ENCODE measurements at regions not wholly inside any gene's neighbourhood (a gene's known extent, or its start where the extent isn't known, plus 50 kb on each side); places are given as distances from the start of the nearest gene placed in this dataset.

DNA sequence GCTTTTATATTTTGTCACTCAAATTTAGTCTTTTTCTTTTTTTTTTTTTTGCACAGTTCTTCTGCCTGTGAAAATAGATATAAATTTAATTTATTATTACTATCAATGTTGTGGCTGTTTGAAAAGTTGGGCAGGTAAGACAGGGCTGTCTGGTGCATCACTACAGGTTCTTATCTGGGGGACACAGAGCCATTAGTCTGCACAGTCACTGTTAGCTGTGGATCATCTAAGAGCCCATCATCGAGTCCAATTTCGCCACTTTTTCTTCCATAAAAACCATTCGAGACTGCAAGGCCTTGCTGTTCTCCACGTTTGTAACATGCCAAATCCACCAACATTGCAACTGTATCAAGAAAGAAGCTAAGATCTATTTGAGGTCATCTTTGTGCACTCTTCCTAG lies 325.6 kb upstream of the UMPS start:
- H3K4me3 Mint-ChIP-seq, result no peak overlapping the region
- DNase-seq, result no peak
- H3K27me3 Mint-ChIP-seq (ENCODE audit: low read depth, poor library complexity), result no peaks in the 10 kb centered on the region
- peaks cover 59% of the 10 kb centered on the region for H3K36me3 Mint-ChIP-seq (ENCODE audit: low read depth)
- peaks cover 11% of the 10 kb centered on the region for H3K4me1 Mint-ChIP-seq
- H3K27ac Mint-ChIP-seq, result no peak overlapping the region
- TF ChIP-seq, protein P1, sequence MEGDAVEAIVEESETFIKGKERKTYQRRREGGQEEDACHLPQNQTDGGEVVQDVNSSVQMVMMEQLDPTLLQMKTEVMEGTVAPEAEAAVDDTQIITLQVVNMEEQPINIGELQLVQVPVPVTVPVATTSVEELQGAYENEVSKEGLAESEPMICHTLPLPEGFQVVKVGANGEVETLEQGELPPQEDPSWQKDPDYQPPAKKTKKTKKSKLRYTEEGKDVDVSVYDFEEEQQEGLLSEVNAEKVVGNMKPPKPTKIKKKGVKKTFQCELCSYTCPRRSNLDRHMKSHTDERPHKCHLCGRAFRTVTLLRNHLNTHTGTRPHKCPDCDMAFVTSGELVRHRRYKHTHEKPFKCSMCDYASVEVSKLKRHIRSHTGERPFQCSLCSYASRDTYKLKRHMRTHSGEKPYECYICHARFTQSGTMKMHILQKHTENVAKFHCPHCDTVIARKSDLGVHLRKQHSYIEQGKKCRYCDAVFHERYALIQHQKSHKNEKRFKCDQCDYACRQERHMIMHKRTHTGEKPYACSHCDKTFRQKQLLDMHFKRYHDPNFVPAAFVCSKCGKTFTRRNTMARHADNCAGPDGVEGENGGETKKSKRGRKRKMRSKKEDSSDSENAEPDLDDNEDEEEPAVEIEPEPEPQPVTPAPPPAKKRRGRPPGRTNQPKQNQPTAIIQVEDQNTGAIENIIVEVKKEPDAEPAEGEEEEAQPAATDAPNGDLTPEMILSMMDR (IDR thresholded peaks at IDR 0.05), result no peak
- no peaks in the 10 kb centered on the region for H3K9me3 Mint-ChIP-seq

DNA sequence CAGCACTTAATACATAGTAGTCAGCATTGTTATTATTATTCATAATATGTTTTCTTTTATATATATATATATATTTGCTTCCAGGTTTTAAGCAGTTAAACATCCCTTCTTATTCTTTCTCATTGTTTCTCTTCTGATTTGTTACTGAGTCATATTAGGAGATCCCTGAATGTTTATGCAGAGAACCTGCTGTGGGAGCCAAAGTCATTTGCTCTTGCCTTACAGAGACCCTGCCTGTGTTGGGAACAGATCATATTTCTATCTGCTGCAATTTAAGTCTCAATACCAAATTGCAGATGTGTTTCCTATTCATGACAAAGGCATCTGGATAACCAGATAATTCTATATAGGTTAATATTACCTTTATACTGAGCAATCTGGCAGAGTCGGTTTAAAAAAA lies 323.0 kb upstream of the UMPS start:
- DNase-seq, result no peak
- Mint-ChIP-seq H3K27me3 (ENCODE audit: low read depth, poor library complexity) (no peaks in the 10 kb centered on the region), H3K36me3 (ENCODE audit: low read depth) (peaks cover 55% of the 10 kb centered on the region), H3K27ac (no peak overlapping the region), H3K4me3 (no peak overlapping the region), H3K9me3 (no peaks in the 10 kb centered on the region), H3K4me1 (peaks cover 3% of the 10 kb centered on the region)
- TF ChIP-seq, protein P1 (IDR thresholded peaks at IDR 0.05), result no peak

DNA sequence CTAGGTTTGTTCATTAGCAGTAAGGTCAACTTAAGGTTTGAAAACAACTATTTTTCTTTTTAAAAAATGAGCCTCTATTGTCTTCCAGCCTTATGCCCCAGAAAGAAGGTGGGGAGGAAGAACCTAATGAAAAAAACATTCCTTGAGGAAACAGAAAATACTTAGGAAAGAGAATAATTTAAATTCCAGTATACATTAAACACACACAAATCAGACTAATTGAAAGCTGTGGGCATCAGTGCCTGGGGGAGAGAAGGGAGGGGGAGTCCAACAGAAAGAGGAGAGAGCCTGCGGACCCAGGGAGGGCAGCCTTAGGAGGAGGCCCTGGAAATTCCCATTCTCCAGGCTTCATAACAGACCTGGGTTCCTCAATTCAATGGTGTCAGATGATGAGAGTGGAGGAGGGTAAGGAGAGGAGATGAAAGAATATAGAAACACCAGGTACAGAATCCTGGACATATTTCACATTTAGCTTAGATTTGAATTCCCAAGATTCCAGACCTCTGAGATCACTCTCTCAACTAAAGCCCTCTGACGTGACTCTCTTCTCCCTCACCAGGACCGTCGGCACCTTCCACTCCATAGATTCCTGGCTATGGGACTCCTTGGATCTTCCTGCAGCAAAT lies 320.5 kb upstream of the UMPS start:
- peak overlapping the region; percentile 6 for H3K27ac Mint-ChIP-seq

DNA sequence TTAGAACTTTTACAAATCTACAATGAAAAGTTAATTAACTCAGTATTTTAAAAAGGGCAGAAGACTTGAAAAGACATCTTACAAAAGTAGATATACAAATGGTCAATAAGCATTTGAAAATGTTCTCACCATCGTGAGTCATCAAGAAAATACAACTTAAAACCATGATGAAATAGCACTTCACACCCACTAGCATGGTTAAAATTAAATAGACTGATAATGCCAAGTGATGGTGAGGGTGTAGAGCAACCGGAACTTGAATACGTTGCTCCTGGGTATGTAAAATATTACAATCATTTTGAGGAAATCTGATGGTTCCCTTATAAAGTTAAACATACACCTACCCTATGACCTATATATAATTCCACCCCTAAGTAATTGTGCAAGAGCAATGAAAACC lies 319.8 kb upstream of the UMPS start:
- H3K4me3 Mint-ChIP-seq, result no peak overlapping the region
- H3K9me3 Mint-ChIP-seq, result no peaks in the 10 kb centered on the region
- H3K27ac Mint-ChIP-seq, result no peak overlapping the region
- DNase-seq, result no peak
- H3K4me1 Mint-ChIP-seq, result no peaks in the 10 kb centered on the region
- no peaks in the 10 kb centered on the region for H3K27me3 Mint-ChIP-seq (ENCODE audit: low read depth, poor library complexity)
- H3K36me3 Mint-ChIP-seq (ENCODE audit: low read depth), result peaks cover 60% of the 10 kb centered on the region
- TF ChIP-seq, protein P1 (IDR thresholded peaks at IDR 0.05), result no peak

More for the DNA sequence above, 320.5 kb upstream of the UMPS start:
- H3K36me3 Mint-ChIP-seq (ENCODE audit: low read depth), result peaks cover 60% of the 10 kb centered on the region
- no peak overlapping the region for H3K4me3 Mint-ChIP-seq
- H3K9me3 Mint-ChIP-seq, result no peaks in the 10 kb centered on the region
- no peaks in the 10 kb centered on the region for H3K4me1 Mint-ChIP-seq
- DNase-seq, result no peak
- TF ChIP-seq, protein P1 (IDR thresholded peaks at IDR 0.05), result no peak
- H3K27me3 Mint-ChIP-seq (ENCODE audit: low read depth, poor library complexity), result no peaks in the 10 kb centered on the region

DNA sequence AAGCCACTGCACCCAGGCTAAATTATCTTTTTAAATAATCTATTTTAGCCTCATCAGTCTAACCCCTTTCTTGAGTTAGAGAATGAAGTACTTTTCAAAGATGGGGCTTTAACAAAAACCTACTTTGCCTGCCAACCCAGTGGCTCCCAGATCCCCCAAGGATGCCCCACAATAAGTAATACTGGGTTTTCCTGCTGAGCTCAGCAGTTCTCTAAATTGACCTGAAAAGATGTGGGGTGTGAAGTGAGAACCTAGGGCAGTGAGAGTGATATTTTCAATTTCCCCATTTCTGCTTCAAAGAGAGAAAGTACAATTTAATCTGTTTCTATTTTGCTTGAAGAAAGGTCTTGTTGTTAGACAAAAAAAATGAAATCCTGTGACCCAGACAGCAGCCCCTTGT lies 318.5 kb upstream of the UMPS start:
- Mint-ChIP-seq H3K4me1 (peaks cover 8% of the 10 kb centered on the region), H3K36me3 (ENCODE audit: low read depth) (peaks cover 60% of the 10 kb centered on the region), H3K27ac (no peak overlapping the region), H3K4me3 (no peak overlapping the region), H3K9me3 (no peaks in the 10 kb centered on the region), H3K27me3 (ENCODE audit: low read depth, poor library complexity) (no peaks in the 10 kb centered on the region)
- DNase-seq, result no peak
- TF ChIP-seq, protein P1 (IDR thresholded peaks at IDR 0.05), result no peak

DNA sequence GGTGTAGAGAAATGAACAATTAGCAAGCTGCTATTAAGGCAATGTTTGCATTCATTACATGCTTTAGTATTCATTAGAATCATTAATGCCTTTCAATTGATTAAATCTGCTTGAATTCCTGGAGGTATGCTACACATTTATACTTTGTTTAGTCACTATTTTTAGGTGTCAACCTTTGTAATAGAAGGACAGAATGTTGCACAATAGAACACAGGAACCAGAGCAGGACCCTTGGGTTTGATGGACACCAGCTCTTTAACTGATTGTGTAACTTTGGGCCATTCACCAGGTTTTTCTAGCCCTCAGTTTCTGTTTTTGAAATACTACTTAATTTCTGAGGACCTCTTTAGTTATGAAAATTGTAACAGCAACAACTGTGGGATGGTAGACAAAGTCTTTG lies 317.6 kb upstream of the UMPS start:
- Mint-ChIP-seq H3K9me3 (no peaks in the 10 kb centered on the region), H3K27ac (no peak overlapping the region), H3K4me3 (no peak overlapping the region), H3K27me3 (ENCODE audit: low read depth, poor library complexity) (no peaks in the 10 kb centered on the region), H3K4me1 (peaks cover 8% of the 10 kb centered on the region), H3K36me3 (ENCODE audit: low read depth) (peaks cover 65% of the 10 kb centered on the region)
- no peak for DNase-seq
- TF ChIP-seq, protein P1 (IDR thresholded peaks at IDR 0.05), result no peak

All from nephron progenitor cell (in vitro differentiated cells).